ENCODE measurements at regions not wholly inside any gene's neighbourhood (a gene's known extent, or its start where the extent isn't known, plus 50 kb on each side); places are given as distances from the start of the nearest gene placed in this dataset.

DNA sequence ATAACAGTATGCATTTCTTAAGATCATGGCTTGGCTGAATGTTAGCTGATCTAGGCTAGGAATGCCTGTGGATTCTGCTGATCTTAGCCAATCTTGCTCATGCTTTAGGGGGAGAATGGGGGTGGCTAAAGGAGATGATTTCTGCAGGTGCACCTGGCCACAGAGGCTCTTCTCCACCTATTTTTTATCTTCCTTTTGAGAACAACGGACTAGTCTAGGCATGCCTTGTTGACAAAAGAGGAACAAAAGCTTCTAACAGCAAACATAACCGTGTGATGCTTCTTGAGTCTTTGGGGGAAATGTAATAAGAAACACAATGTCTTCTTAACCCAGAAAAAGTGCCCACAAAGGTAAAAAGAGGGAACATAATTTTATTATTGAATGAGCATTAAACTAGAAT lies 743.5 kb downstream of the ARAP2 start:
- H3K27me3 ChIP-seq (ENCODE audit: insufficient read depth, low read length), result no peaks in the 10 kb centered on the region
- H3K9me2 ChIP-seq (ENCODE audit: low read depth, low read length), result no peaks in the 10 kb centered on the region
- no peaks in the 10 kb centered on the region for H3K4me1 ChIP-seq (ENCODE audit: insufficient read depth, low read length, severe bottlenecking)
- H3K4me3 ChIP-seq (ENCODE audit: low read depth, low read length, poor library complexity, severe bottlenecking), result no peak overlapping the region
- H3K9ac ChIP-seq (ENCODE audit: low read length), result no peak overlapping the region
- TF ChIP-seq, protein P1, sequence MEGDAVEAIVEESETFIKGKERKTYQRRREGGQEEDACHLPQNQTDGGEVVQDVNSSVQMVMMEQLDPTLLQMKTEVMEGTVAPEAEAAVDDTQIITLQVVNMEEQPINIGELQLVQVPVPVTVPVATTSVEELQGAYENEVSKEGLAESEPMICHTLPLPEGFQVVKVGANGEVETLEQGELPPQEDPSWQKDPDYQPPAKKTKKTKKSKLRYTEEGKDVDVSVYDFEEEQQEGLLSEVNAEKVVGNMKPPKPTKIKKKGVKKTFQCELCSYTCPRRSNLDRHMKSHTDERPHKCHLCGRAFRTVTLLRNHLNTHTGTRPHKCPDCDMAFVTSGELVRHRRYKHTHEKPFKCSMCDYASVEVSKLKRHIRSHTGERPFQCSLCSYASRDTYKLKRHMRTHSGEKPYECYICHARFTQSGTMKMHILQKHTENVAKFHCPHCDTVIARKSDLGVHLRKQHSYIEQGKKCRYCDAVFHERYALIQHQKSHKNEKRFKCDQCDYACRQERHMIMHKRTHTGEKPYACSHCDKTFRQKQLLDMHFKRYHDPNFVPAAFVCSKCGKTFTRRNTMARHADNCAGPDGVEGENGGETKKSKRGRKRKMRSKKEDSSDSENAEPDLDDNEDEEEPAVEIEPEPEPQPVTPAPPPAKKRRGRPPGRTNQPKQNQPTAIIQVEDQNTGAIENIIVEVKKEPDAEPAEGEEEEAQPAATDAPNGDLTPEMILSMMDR (IDR thresholded peaks at IDR 0.05; ENCODE audit: low read length), result no peak
- TF ChIP-seq EZH2 (IDR thresholded peaks at IDR 0.05; ENCODE audit: borderline replicate concordance, low read length), result no peak
- H2AFZ ChIP-seq (ENCODE audit: low read length), result no peak overlapping the region
- no peaks in the 10 kb centered on the region for H4K20me1 ChIP-seq (ENCODE audit: insufficient read depth, low read length)
- no peak overlapping the region for H3K4me2 ChIP-seq (ENCODE audit: low read length)
- no peak overlapping the region for H3K27ac ChIP-seq (ENCODE audit: low read depth, low read length, poor library complexity, severe bottlenecking)
- H3K79me2 ChIP-seq (ENCODE audit: insufficient read depth, low read length), result no peaks in the 10 kb centered on the region
- H3K36me3 ChIP-seq (ENCODE audit: insufficient read depth, low read length), result no peaks in the 10 kb centered on the region
- no peaks in the 10 kb centered on the region for H3F3A ChIP-seq (ENCODE audit: insufficient read depth, low read length)
- no peaks in the 10 kb centered on the region for H3K9me3 ChIP-seq (ENCODE audit: low read length)

DNA sequence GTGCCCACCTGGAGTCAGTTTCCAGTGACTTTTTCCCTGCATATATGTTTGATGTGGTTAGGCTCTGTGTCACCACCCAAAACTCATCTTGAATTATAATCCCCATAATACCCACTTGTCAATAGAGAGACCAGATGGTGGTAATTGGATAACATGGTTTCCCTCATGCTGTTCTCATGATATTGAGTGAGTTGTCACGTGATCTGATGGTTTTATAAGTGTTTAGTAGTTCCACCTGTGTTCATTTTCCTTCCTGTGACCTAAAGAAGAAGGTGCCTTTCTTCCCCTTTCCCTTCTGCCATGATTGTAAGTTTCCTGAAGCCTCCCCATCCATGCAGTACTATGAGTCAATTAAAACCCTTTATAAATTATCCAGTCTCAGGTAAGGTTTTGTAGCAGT lies 740.9 kb downstream of the ARAP2 start:
- Histone ChIP-seq H3F3A (ENCODE audit: insufficient read depth, low read length) (no peaks in the 10 kb centered on the region), H3K27me3 (ENCODE audit: insufficient read depth, low read length) (no peaks in the 10 kb centered on the region), H3K9me2 (ENCODE audit: low read depth, low read length) (no peaks in the 10 kb centered on the region), H3K79me2 (ENCODE audit: insufficient read depth, low read length) (no peaks in the 10 kb centered on the region), H3K9ac (ENCODE audit: low read length) (no peak overlapping the region), H3K36me3 (ENCODE audit: insufficient read depth, low read length) (no peaks in the 10 kb centered on the region), H3K4me3 (ENCODE audit: low read depth, low read length, poor library complexity, severe bottlenecking) (no peak overlapping the region), H2AFZ (ENCODE audit: low read length) (no peak overlapping the region), H3K4me1 (ENCODE audit: insufficient read depth, low read length, severe bottlenecking) (no peaks in the 10 kb centered on the region), H3K9me3 (ENCODE audit: low read length) (no peaks in the 10 kb centered on the region), H3K27ac (ENCODE audit: low read depth, low read length, poor library complexity, severe bottlenecking) (no peak overlapping the region), H3K4me2 (ENCODE audit: low read length) (no peak overlapping the region), H4K20me1 (ENCODE audit: insufficient read depth, low read length) (no peaks in the 10 kb centered on the region)
- no peak for TF ChIP-seq EZH2 (IDR thresholded peaks at IDR 0.05; ENCODE audit: borderline replicate concordance, low read length)
- TF ChIP-seq, protein P1 (IDR thresholded peaks at IDR 0.05; ENCODE audit: low read length), result no peak

DNA sequence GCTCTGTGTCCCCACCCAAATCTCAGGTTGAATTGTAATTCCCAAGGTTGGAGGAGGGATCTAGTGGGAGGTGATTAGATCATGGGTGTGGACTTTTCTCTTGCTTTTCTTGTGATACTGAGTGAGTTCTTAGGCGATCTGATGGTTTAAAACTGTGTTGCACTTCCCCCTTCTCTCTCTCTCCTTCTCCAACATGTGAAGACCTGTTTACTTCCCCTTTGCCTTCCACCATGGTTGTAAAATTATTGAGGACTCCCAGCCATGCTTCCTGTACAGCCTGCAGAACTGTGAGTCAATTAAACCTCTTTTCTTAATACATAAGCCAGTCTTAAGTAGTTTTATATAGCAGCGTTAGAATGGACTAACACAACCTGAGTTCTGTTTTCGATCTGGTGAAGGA lies 738.2 kb downstream of the ARAP2 start:
- Histone ChIP-seq H3K4me3 (ENCODE audit: low read depth, low read length, poor library complexity, severe bottlenecking) (no peak overlapping the region), H3K27me3 (ENCODE audit: insufficient read depth, low read length) (no peaks in the 10 kb centered on the region), H3K9me2 (ENCODE audit: low read depth, low read length) (no peaks in the 10 kb centered on the region), H4K20me1 (ENCODE audit: insufficient read depth, low read length) (no peaks in the 10 kb centered on the region), H3K9me3 (ENCODE audit: low read length) (no peaks in the 10 kb centered on the region), H3K27ac (ENCODE audit: low read depth, low read length, poor library complexity, severe bottlenecking) (no peak overlapping the region), H3K4me2 (ENCODE audit: low read length) (no peak overlapping the region), H3K79me2 (ENCODE audit: insufficient read depth, low read length) (no peaks in the 10 kb centered on the region), H3F3A (ENCODE audit: insufficient read depth, low read length) (no peaks in the 10 kb centered on the region), H3K4me1 (ENCODE audit: insufficient read depth, low read length, severe bottlenecking) (no peaks in the 10 kb centered on the region), H3K9ac (ENCODE audit: low read length) (no peak overlapping the region), H3K36me3 (ENCODE audit: insufficient read depth, low read length) (no peaks in the 10 kb centered on the region), H2AFZ (ENCODE audit: low read length) (no peak overlapping the region)
- TF ChIP-seq, protein P1 (IDR thresholded peaks at IDR 0.05; ENCODE audit: low read length), result no peak
- no peak for TF ChIP-seq EZH2 (IDR thresholded peaks at IDR 0.05; ENCODE audit: borderline replicate concordance, low read length)

All from OCI-LY1 (cell line).